ENCODE measurements at regions not wholly inside any gene's neighbourhood (a gene's known extent, or its start where the extent isn't known, plus 50 kb on each side); places are given as distances from the start of the nearest gene placed in this dataset.

- Mint-ChIP-seq H3K27ac (no peak overlapping the region), H3K36me3 (no peaks in the 10 kb centered on the region), H3K9me3 (no peaks in the 10 kb centered on the region), H3K27me3 (no peaks in the 10 kb centered on the region), H3K4me3 (no peak overlapping the region), H3K4me1 (no peaks in the 10 kb centered on the region)
- POLR2A ChIA-PET: no interaction called here
- DNase-seq (no peak), ATAC-seq (ENCODE audit: low read depth) (no peak)
Measured at GRCh38 chr12:43114316-43114715, 437.7 kb downstream of the ADAMTS20 start.

DNA sequence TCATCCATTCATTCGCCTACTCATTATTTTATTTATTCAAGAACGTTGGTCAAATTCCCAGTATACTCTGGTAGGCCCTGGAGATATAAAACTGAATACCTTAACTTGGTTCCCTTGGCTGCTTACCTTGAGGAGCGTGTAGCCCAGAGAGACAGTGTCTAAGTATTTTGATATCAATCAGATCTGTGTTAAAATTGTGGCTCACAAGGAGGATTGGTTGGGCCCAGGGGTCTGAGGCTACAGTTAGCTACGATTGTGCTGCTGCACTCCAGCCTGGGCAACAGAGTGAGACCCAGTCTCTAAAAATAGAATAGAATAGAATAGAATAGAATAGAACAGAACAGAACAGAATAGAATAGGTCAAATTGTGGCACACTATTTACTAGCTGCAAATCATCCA is 438.4 kb downstream of the ADAMTS20 start:
- no peaks in the 10 kb centered on the region for H3K9me3 Mint-ChIP-seq

GRCh38 chr12:43113135-43113534 is 438.9 kb downstream of the ADAMTS20 start:
- Mint-ChIP-seq H3K4me1 (no peaks in the 10 kb centered on the region), H3K27ac (no peak overlapping the region), H3K27me3 (no peaks in the 10 kb centered on the region), H3K36me3 (no peaks in the 10 kb centered on the region), H3K4me3 (no peak overlapping the region), H3K9me3 (no peaks in the 10 kb centered on the region)
- POLR2A ChIA-PET: no interaction called here
- ATAC-seq (ENCODE audit: low read depth): no peak
- DNase-seq: no peak

More for the DNA sequence above, 438.4 kb downstream of the ADAMTS20 start:
- Mint-ChIP-seq H3K4me3 (no peak overlapping the region), H3K27ac (no peak overlapping the region), H3K27me3 (no peaks in the 10 kb centered on the region), H3K36me3 (no peaks in the 10 kb centered on the region), H3K4me1 (no peaks in the 10 kb centered on the region)
- POLR2A ChIA-PET: no interaction called here
- DNase-seq (no peak), ATAC-seq (ENCODE audit: low read depth) (no peak)

- H3K36me3 Mint-ChIP-seq: no peaks in the 10 kb centered on the region
- ATAC-seq (ENCODE audit: low read depth) (no peak), DNase-seq (no peak)
- H3K4me1 Mint-ChIP-seq: no peaks in the 10 kb centered on the region
- no peak overlapping the region for H3K27ac Mint-ChIP-seq
- POLR2A ChIA-PET: no interaction called here
- no peaks in the 10 kb centered on the region for H3K27me3 Mint-ChIP-seq
- no peak overlapping the region for H3K4me3 Mint-ChIP-seq
- H3K9me3 Mint-ChIP-seq: no peaks in the 10 kb centered on the region
Measured at GRCh38 chr12:43112101-43112920, 439.7 kb downstream of the ADAMTS20 start.

- DNase-seq (no peak), ATAC-seq (ENCODE audit: low read depth) (no peak)
- no peaks in the 10 kb centered on the region for H3K9me3 Mint-ChIP-seq
- H3K4me1 Mint-ChIP-seq: no peaks in the 10 kb centered on the region
- H3K27ac Mint-ChIP-seq: no peak overlapping the region
- no peaks in the 10 kb centered on the region for H3K27me3 Mint-ChIP-seq
- no peaks in the 10 kb centered on the region for H3K36me3 Mint-ChIP-seq
- no peak overlapping the region for H3K4me3 Mint-ChIP-seq
- POLR2A ChIA-PET: no interaction called here
Measured at GRCh38 chr12:43111608-43112007, 440.4 kb downstream of the ADAMTS20 start.

DNA sequence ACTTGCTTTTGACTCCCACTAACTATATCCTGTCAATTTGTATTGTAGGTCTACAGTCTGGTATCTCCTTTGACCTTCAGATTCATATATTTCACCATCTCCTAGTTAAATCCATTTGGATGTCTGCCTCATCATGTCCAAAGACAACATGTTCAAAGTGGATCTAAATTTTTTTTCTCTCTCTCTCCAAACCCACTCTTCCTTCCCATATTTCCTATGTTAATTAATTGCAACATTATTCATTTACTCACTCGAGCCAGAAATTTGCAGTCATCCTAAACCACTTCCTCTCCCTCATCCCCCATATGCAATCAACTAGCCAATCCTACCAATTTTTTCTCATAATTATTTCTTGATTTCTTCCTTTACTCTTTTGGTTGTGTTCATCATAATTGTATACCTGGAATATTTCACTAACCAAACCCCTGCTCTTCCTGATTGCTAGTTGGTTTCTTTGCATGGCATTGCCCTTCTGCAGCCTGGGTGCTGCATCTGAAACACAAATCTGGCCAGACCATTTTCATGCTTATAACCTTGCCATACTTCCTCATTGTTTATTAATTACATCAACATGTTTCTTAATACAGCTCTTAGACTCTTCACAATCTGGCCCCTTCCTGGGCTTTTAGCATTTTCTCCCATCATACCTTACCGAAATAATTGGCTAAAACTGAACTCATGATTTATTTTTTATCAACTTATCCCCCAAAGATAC is 442.2 kb downstream of the ADAMTS20 start:
- Mint-ChIP-seq H3K9me3 (no peaks in the 10 kb centered on the region), H3K4me3 (no peak overlapping the region), H3K27ac (no peak overlapping the region), H3K27me3 (no peaks in the 10 kb centered on the region), H3K4me1 (no peaks in the 10 kb centered on the region), H3K36me3 (no peaks in the 10 kb centered on the region)
- no peak for DNase-seq
- no peak for ATAC-seq (ENCODE audit: low read depth)
- POLR2A ChIA-PET: no interaction called here

DNA sequence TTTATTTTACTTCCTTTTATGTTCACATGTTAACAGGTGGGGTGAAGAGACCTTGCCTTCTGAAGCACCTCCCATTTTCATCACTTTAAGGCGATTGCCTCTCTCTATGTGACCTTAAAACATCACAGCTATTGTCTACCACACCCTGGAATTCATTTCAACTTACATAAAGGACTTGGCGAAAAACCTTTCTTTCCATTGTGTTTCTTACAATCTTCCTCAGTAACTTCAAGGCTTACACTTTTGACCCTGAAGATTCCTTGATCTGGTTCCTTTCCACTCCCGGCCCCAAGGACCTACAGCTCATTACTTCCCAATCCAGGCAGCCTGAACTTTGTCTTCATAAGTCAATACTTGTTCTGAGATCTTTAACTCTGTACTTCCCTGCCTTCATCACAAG is 443.3 kb downstream of the ADAMTS20 start:
- H3K4me3 Mint-ChIP-seq: no peak overlapping the region
- no peaks in the 10 kb centered on the region for H3K27me3 Mint-ChIP-seq
- H3K27ac Mint-ChIP-seq: no peak overlapping the region
- POLR2A ChIA-PET: no interaction called here
- no peaks in the 10 kb centered on the region for H3K4me1 Mint-ChIP-seq
- ATAC-seq (ENCODE audit: low read depth) (no peak), DNase-seq (no peak)
- H3K36me3 Mint-ChIP-seq: no peaks in the 10 kb centered on the region
- no peaks in the 10 kb centered on the region for H3K9me3 Mint-ChIP-seq

DNA sequence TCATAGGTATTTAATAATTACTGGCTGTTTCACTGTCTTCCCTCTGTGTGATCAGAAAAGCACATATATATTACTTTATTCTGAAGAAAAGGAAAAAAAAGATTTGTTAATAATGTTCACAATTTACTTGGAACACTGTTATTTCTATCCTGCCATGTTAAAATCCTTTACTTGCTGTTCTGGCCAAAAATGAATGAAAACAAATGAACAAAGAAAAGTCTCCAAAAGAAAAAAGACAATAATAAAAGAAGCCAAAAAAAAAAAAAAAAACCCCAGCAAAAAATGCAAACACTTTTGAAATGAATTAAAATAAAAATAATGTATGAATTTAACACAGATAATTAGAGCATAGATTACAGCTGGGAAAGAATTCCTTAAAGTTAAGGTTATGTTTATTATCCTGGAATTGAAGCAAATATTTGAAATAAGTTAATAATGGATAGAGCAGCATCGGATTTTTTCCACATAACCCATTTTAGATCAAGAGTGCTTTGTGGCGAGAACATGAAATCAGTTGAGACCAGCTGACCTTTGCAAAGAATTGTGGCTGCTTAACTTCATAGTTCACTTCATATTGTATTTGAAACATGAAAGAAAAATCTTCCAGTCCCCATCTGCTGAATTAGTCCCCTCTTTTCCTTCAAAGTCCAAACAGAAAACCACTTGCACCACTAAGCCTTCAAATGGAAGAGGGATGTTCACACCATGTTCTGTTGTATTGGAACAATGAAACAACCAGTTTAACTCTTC is 444.8 kb downstream of the ADAMTS20 start:
- Mint-ChIP-seq H3K27me3 (no peaks in the 10 kb centered on the region), H3K4me1 (no peaks in the 10 kb centered on the region), H3K9me3 (no peaks in the 10 kb centered on the region), H3K4me3 (no peak overlapping the region), H3K27ac (no peak overlapping the region), H3K36me3 (no peaks in the 10 kb centered on the region)
- DNase-seq (no peak), ATAC-seq (ENCODE audit: low read depth) (no peak)
- POLR2A ChIA-PET: no interaction called here

GRCh38 chr12:43106355-43106754 is 445.6 kb downstream of the ADAMTS20 start:
- DNase-seq: no peak
- Mint-ChIP-seq H3K4me1 (no peaks in the 10 kb centered on the region), H3K4me3 (no peak overlapping the region), H3K27me3 (no peaks in the 10 kb centered on the region), H3K27ac (no peak overlapping the region), H3K9me3 (no peaks in the 10 kb centered on the region), H3K36me3 (no peaks in the 10 kb centered on the region)
- POLR2A ChIA-PET: no interaction called here
- ATAC-seq (ENCODE audit: low read depth): no peak

DNA sequence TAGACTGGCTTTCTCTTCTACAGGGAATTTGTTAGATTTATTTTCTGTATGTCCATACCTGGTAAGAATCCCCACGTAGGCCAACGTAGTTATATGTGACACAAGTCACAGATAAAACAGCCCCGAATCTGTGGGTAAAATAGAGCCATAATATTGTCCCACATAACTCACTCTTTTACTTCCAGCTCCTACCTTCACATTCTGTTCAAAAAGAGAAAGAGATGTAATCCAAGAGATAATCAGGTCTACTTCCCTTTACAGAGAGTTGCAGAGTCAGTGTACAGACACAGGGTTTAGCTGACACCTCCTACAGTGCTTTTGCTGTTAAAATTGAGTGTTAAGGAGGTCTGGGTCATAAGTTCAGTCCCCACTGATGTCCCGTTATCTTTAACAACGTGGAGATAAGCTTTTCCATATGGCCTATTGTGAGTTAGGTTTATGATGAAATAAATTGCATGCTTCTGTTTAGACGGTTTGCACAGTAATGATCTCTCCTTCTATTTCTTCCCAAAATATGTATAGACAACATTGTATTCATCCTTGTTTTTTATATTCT is 446.5 kb downstream of the ADAMTS20 start:
- H3K27ac Mint-ChIP-seq: no peak overlapping the region
- ATAC-seq (ENCODE audit: low read depth): no peak
- H3K9me3 Mint-ChIP-seq: no peaks in the 10 kb centered on the region
- H3K4me3 Mint-ChIP-seq: no peak overlapping the region
- no peaks in the 10 kb centered on the region for H3K4me1 Mint-ChIP-seq
- DNase-seq: no peak
- H3K36me3 Mint-ChIP-seq: no peaks in the 10 kb centered on the region
- no peaks in the 10 kb centered on the region for H3K27me3 Mint-ChIP-seq
- POLR2A ChIA-PET: no interaction called here

DNA sequence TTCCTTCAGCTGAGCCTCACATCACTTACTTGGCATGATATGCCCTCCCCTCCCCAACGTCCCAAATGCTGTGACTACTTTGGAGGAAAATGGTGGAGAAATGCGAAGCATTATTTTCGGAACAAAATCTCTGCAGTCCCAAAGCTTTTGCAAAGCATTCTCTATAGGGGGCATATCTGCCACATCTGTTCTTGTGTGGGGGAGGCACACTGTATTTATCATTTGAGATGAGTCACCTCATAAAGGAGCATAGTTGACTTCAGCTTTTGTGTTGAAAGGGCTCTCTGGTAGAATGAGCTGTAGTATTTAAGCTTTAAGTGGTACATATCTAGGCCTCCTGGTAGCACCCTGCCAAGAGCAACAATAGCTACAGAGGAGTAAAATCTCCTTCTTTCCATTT is 447.5 kb downstream of the ADAMTS20 start:
- H3K4me1 Mint-ChIP-seq: no peaks in the 10 kb centered on the region
- POLR2A ChIA-PET: no interaction called here
- DNase-seq (no peak), ATAC-seq (ENCODE audit: low read depth) (no peak)
- H3K27me3 Mint-ChIP-seq: no peaks in the 10 kb centered on the region
- H3K36me3 Mint-ChIP-seq: no peaks in the 10 kb centered on the region
- H3K27ac Mint-ChIP-seq: no peak overlapping the region
- H3K4me3 Mint-ChIP-seq: no peak overlapping the region
- H3K9me3 Mint-ChIP-seq: peaks cover 2% of the 10 kb centered on the region

GRCh38 chr12:43103866-43104265 is 448.1 kb downstream of the ADAMTS20 start:
- no peak overlapping the region for H3K4me3 Mint-ChIP-seq
- POLR2A ChIA-PET: no interaction called here
- no peak for ATAC-seq (ENCODE audit: low read depth)
- H3K9me3 Mint-ChIP-seq: peaks cover 2% of the 10 kb centered on the region
- no peak for DNase-seq
- no peaks in the 10 kb centered on the region for H3K4me1 Mint-ChIP-seq
- H3K27me3 Mint-ChIP-seq: no peaks in the 10 kb centered on the region
- H3K36me3 Mint-ChIP-seq: no peaks in the 10 kb centered on the region
- H3K27ac Mint-ChIP-seq: no peak overlapping the region

DNA sequence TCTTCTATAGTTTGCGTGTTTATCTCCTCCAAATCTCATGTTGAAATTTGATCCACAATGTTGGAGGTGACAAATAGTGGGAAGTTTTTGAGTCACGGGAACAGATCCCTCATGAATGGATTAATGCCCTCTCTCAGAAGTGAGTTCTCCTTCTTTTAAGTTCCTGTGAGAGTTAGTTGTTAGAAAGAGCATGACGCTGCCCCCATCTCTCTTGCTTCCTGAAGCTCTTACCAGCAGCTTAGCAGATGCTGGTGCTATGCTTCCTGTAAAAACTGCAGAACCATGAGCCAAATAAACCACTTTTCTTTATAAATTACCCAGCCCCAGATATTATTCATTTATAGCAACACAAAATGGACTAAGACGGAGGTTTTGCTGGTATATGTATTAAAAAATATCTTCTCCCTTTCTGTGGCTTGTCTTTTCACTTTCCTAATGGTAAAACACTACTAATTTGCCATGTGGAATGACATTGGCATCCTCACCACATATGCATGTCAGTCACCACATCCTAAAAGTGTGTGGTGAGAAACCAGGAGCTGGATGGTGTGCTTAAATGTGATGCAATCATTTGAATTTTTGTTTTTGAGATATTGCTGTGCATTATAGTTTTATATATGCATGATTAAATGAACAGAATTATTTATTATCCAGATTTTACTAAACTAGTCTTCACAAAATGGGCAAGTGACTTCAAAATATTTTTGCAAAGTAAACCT is 449.3 kb downstream of the ADAMTS20 start:
- POLR2A ChIA-PET: no interaction called here
- H3K27me3 Mint-ChIP-seq: no peaks in the 10 kb centered on the region
- no peak for DNase-seq
- H3K36me3 Mint-ChIP-seq: no peaks in the 10 kb centered on the region
- peaks cover 2% of the 10 kb centered on the region for H3K9me3 Mint-ChIP-seq
- no peak for ATAC-seq (ENCODE audit: low read depth)
- no peak overlapping the region for H3K4me3 Mint-ChIP-seq
- no peak overlapping the region for H3K27ac Mint-ChIP-seq
- H3K4me1 Mint-ChIP-seq: no peaks in the 10 kb centered on the region
